Neural cell (in vitro differentiated cells): ENCODE measurements at regions not wholly inside any gene's neighbourhood (a gene's known extent, or its start where the extent isn't known, plus 50 kb on each side); places are given as distances from the start of the nearest gene placed in this dataset.

Experiments used
- H2AFZ ChIP-seq: fragments of 200-600, 300-800 bp; sonication (generic), shearing (Covaris generic); 2 replicates; pipeline ENCODE4 v1.6.0; 2014; ENCODE audit warnings: low read depth, mild to moderate bottlenecking, antibody characterized with exemption, low read length, moderate library complexity
- H3F3A ChIP-seq: fragments of 200-600 bp; shearing (Covaris generic); 2 replicates; pipeline ENCODE4 v1.6.1; 2016; ENCODE audit warnings: mild to moderate bottlenecking, moderate library complexity, mixed read lengths, antibody characterized with exemption, low read length; ENCODE audit not compliant: insufficient read depth, poor library complexity, severe bottlenecking
- H3K27ac ChIP-seq: fragments of 200-600, 300-800 bp; sonication (generic), shearing (Covaris generic); 2 replicates; pipeline ENCODE4 v1.5.1; 2014; ENCODE audit warnings: mild to moderate bottlenecking, low read length, moderate library complexity
- H3K27me3 ChIP-seq: fragments of 300-800, 200-600 bp; sonication (generic), shearing (Covaris generic); 2 replicates; pipeline ENCODE4 v1.6.0; 2014; ENCODE audit warnings: mild to moderate bottlenecking, low read depth, low read length, moderate library complexity; ENCODE audit not compliant: insufficient read depth
- H3K36me3 ChIP-seq: fragments of 300-800, 200-600 bp; sonication (generic), shearing (Covaris generic); 2 replicates; pipeline ENCODE4 v1.5.1; 2014; ENCODE audit warnings: mild to moderate bottlenecking, antibody characterized with exemption, low read length, moderate library complexity; ENCODE audit not compliant: insufficient read depth
- H3K4me2 ChIP-seq: fragments of 300-800, 200-600 bp; sonication (generic), shearing (Covaris generic); 2 replicates; pipeline ENCODE4 v1.6.0; 2014; ENCODE audit warnings: mild to moderate bottlenecking, low read length
- H3K4me3 ChIP-seq: fragments of 300-800, 200-600 bp; sonication (generic), shearing (Covaris generic); 2 replicates; pipeline ENCODE4 v1.5.1; 2014; ENCODE audit warnings: mild to moderate bottlenecking, low read length, moderate library complexity
- H3K79me2 ChIP-seq: fragments of 200-600 bp; shearing (Covaris generic); replicated peaks from 2 replicates; pipeline ENCODE4 v1.6.0; 2014; ENCODE audit warnings: mild to moderate bottlenecking, low read length, moderate library complexity; ENCODE audit not compliant: insufficient read depth
- H3K9ac ChIP-seq: fragments of 300-800, 200-600 bp; sonication (generic), shearing (Covaris generic); 2 replicates; pipeline ENCODE4 v1.6.1; 2016; ENCODE audit warnings: mild to moderate bottlenecking, low read length, mixed read lengths
- H3K9me2 ChIP-seq: fragments of 200-600 bp; shearing (Covaris generic); 2 replicates; pipeline ENCODE4 v1.6.1; 2016; ENCODE audit warnings: mild to moderate bottlenecking, low read length, mixed read lengths; ENCODE audit not compliant: insufficient read depth
- H3K9me3 ChIP-seq: fragments of 200-600, 300-800 bp; sonication (generic), shearing (Covaris generic); 2 replicates; pipeline ENCODE4 v1.6.1; 2016; ENCODE audit warnings: mild to moderate bottlenecking, mixed run types, low read length, moderate library complexity, mixed read lengths
- H4K20me1 ChIP-seq: fragments of 200-600 bp; shearing (Covaris generic); 2 replicates; pipeline ENCODE4 v1.6.1; 2016; ENCODE audit warnings: mild to moderate bottlenecking, mixed run types; ENCODE audit not compliant: insufficient read depth
- EP300 ChIP-seq: fragments of 450-650 bp; conservative IDR thresholded peaks from 2 replicates; pipeline ENCODE4 v1.6.1; 2014; ENCODE audit warnings: antibody characterized with exemption, mild to moderate bottlenecking, moderate library complexity; ENCODE audit not compliant: poor library complexity, severe bottlenecking
- MXI1 ChIP-seq: fragments of 450-650 bp; conservative IDR thresholded peaks from 2 replicates; pipeline ENCODE4 v1.6.1; 2014; ENCODE audit warnings: antibody characterized with exemption, mild to moderate bottlenecking; ENCODE audit not compliant: poor library complexity, severe bottlenecking
- POLR2AphosphoS5 ChIP-seq: IDR thresholded peaks from 2 replicates; pipeline ENCODE4 v1.6.1; 2012
- SMC3 ChIP-seq: fragments of 450-650 bp; conservative IDR thresholded peaks from 2 replicates; pipeline ENCODE4 v1.6.1; 2014; ENCODE audit warnings: antibody characterized with exemption, mild to moderate bottlenecking, moderate library complexity; ENCODE audit not compliant: poor library complexity
- TF ChIP-seq, protein P1 (sequence below): fragments of 450-650 bp; IDR thresholded peaks from 2 replicates; pipeline ENCODE4 v1.5.1; 2014; ENCODE audit warnings: antibody characterized with exemption, mild to moderate bottlenecking, moderate library complexity; ENCODE audit not compliant: poor library complexity, severe bottlenecking
- TF ChIP-seq, protein P2 (sequence below): IDR thresholded peaks from 2 replicates; pipeline ENCODE4 v1.6.1; 2012; ENCODE audit warnings: borderline replicate concordance

DNA sequence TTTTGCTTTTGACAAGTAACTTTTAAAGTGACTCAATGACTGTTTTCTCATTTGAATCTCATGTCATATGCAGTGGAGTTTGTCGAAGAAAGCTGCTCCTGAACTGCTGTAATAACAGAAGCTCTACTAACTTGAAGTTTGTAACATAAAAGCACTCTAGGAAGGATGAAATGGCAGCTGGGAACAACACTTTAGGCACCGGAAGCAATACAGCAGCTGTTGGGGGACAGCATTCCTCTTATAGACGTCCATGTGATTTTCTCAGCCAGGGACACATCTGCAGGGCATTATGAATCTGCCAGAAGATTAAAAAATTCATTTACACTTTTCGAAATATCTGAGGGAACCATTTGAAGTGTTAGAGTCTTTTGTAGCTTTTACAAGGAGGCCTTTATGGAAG is 1035.8 kb downstream of the ADGRL3 start:
- H3K27me3 ChIP-seq = no peaks in the 10 kb centered on the region
- H3F3A ChIP-seq = no peaks in the 10 kb centered on the region
- H3K4me3 ChIP-seq = no peak overlapping the region
- H3K79me2 ChIP-seq = no peaks in the 10 kb centered on the region
- H4K20me1 ChIP-seq = no peaks in the 10 kb centered on the region
- H3K4me2 ChIP-seq = no peak overlapping the region
- no peak overlapping the region for H3K9ac ChIP-seq
- no peak overlapping the region for H3K27ac ChIP-seq
- no peak overlapping the region for H2AFZ ChIP-seq
- TF ChIP-seq SMC3 = no peak
- TF ChIP-seq, protein P1, sequence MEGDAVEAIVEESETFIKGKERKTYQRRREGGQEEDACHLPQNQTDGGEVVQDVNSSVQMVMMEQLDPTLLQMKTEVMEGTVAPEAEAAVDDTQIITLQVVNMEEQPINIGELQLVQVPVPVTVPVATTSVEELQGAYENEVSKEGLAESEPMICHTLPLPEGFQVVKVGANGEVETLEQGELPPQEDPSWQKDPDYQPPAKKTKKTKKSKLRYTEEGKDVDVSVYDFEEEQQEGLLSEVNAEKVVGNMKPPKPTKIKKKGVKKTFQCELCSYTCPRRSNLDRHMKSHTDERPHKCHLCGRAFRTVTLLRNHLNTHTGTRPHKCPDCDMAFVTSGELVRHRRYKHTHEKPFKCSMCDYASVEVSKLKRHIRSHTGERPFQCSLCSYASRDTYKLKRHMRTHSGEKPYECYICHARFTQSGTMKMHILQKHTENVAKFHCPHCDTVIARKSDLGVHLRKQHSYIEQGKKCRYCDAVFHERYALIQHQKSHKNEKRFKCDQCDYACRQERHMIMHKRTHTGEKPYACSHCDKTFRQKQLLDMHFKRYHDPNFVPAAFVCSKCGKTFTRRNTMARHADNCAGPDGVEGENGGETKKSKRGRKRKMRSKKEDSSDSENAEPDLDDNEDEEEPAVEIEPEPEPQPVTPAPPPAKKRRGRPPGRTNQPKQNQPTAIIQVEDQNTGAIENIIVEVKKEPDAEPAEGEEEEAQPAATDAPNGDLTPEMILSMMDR = no peak
- TF ChIP-seq MXI1 = no peak
- TF ChIP-seq, protein P2, sequence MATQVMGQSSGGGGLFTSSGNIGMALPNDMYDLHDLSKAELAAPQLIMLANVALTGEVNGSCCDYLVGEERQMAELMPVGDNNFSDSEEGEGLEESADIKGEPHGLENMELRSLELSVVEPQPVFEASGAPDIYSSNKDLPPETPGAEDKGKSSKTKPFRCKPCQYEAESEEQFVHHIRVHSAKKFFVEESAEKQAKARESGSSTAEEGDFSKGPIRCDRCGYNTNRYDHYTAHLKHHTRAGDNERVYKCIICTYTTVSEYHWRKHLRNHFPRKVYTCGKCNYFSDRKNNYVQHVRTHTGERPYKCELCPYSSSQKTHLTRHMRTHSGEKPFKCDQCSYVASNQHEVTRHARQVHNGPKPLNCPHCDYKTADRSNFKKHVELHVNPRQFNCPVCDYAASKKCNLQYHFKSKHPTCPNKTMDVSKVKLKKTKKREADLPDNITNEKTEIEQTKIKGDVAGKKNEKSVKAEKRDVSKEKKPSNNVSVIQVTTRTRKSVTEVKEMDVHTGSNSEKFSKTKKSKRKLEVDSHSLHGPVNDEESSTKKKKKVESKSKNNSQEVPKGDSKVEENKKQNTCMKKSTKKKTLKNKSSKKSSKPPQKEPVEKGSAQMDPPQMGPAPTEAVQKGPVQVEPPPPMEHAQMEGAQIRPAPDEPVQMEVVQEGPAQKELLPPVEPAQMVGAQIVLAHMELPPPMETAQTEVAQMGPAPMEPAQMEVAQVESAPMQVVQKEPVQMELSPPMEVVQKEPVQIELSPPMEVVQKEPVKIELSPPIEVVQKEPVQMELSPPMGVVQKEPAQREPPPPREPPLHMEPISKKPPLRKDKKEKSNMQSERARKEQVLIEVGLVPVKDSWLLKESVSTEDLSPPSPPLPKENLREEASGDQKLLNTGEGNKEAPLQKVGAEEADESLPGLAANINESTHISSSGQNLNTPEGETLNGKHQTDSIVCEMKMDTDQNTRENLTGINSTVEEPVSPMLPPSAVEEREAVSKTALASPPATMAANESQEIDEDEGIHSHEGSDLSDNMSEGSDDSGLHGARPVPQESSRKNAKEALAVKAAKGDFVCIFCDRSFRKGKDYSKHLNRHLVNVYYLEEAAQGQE = no peak
- no peak for TF ChIP-seq EP300
- peaks cover 6% of the 10 kb centered on the region for H3K9me3 ChIP-seq
- no peaks in the 10 kb centered on the region for H3K9me2 ChIP-seq
- no peaks in the 10 kb centered on the region for H3K36me3 ChIP-seq

- peaks cover 6% of the 10 kb centered on the region for H3K9me3 ChIP-seq
- no peak overlapping the region for H3K27ac ChIP-seq
- no peaks in the 10 kb centered on the region for H3K36me3 ChIP-seq
- H3K4me2 ChIP-seq = no peak overlapping the region
- H4K20me1 ChIP-seq = no peaks in the 10 kb centered on the region
- no peak overlapping the region for H3K9ac ChIP-seq
- no peaks in the 10 kb centered on the region for H3K9me2 ChIP-seq
- no peak overlapping the region for H3K4me3 ChIP-seq
- no peaks in the 10 kb centered on the region for H3K27me3 ChIP-seq
- no peaks in the 10 kb centered on the region for H3F3A ChIP-seq
- H3K79me2 ChIP-seq = no peaks in the 10 kb centered on the region
- H2AFZ ChIP-seq = no peak overlapping the region
- TF ChIP-seq POLR2AphosphoS5 = no peak
These were observed 1032.7 kb downstream of the ADGRL3 start for GRCh38 chr4:62232814-62233213.

DNA sequence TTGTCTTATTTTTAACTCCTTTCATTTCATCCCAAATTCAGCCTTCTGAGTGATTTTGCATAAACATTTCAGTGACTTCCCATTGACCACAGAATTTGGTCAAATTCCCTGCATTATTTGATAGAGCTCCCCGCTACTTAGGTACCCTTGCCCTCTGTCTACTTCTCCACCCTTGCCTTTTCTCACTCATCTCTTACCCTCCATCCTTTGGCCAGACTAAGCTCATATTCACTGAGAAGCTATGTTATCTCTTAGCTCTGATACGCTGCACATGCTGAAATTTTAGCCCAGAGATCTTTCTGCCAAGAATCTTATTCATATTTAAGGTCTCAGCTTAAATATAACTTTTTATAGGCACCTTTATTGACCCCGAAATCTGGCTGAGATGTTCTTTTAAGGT is 1031.9 kb downstream of the ADGRL3 start:
- Histone ChIP-seq H3K4me2 (no peak overlapping the region), H3K9ac (no peak overlapping the region), H3K9me2 (no peaks in the 10 kb centered on the region), H3K27ac (no peak overlapping the region), H3F3A (no peaks in the 10 kb centered on the region), H3K27me3 (no peaks in the 10 kb centered on the region), H3K79me2 (no peaks in the 10 kb centered on the region), H3K4me3 (no peak overlapping the region), H4K20me1 (no peaks in the 10 kb centered on the region), H2AFZ (no peak overlapping the region), H3K36me3 (no peaks in the 10 kb centered on the region), H3K9me3 (peaks cover 6% of the 10 kb centered on the region)
- no peak for TF ChIP-seq EP300
- TF ChIP-seq, protein P1 = no peak
